Transverse colon (tissue), 4 donors: ENCODE measurements at regions not wholly inside any gene's neighbourhood (a gene's known extent, or its start where the extent isn't known, plus 50 kb on each side); places are given as distances from the start of the nearest gene placed in this dataset.

Experiments
- DNase-seq: peaks from one replicate; pipeline ENCODE4 v3.0.0-alpha.2; 2019
- H3K27ac ChIP-seq, 4 donors: fragments of 200-600 bp; sonication (generic); 2 replicates each; pipeline ENCODE4 v1.5.1; 2016 to 2018; ENCODE audit warnings: inconsistent platforms in 4 of 4
- H3K27me3 ChIP-seq: fragments of 200-600 bp; sonication (generic); 2 replicates; pipeline ENCODE4 v1.5.1; 2017; ENCODE audit warnings: inconsistent platforms
- H3K36me3 ChIP-seq, 4 donors: fragments of 200-600 bp; sonication (generic); 2 replicates each; pipeline ENCODE4 v1.5.1; 2017 to 2019; ENCODE audit warnings: inconsistent platforms in 4 of 4
- H3K4me1 ChIP-seq, 4 donors: fragments of 200-600 bp; sonication (generic); 2 replicates each; pipeline ENCODE4 v1.5.1; 2017 to 2020; ENCODE audit warnings: inconsistent platforms in 4 of 4
- H3K4me3 ChIP-seq, 4 donors: fragments of 200-600 bp; sonication (generic); 1 replicate in 1 of 4; 2 replicates in 3 of 4; pipeline versions ENCODE4 v1.5.1 to v1.6.1; 2017 to 2019; ENCODE audit warnings: inconsistent platforms in 4 of 4
- H3K9me3 ChIP-seq, 2 donors: fragments of 200-600 bp; sonication (generic); 2 replicates each; pipeline ENCODE4 v1.5.1; 2017 to 2019; ENCODE audit warnings: inconsistent platforms in 2 of 2
- CTCF ChIP-seq, 5 experiments: fragments of 200-600 bp in 3 of 5; fragments of 450-650 bp in 2 of 5; sonication (generic) in 3 of 5; IDR thresholded peaks; 1 replicate in 2 of 5; 2 replicates in 3 of 5; pipeline ENCODE4 v1.5.1; 2016 to 2017; ENCODE audit warnings: antibody characterized with exemption in 5 of 5, inconsistent platforms in 3 of 5, mild to moderate bottlenecking in 2 of 5, moderate library complexity in 1 of 5
- EP300 ChIP-seq: sonication (generic); formaldehyde crosslinking; IDR thresholded peaks from one replicate; pipeline ENCODE4 v1.6.1; 2017; ENCODE audit warnings: antibody characterized with exemption, low read depth
- POLR2A ChIP-seq: fragments of 450-650 bp; IDR thresholded peaks from one replicate; pipeline ENCODE4 v1.6.1; 2016; ENCODE audit warnings: antibody characterized with exemption, mild to moderate bottlenecking, moderate library complexity
- POLR2AphosphoS5 ChIP-seq, 3 donors: sonication (generic); formaldehyde crosslinking; IDR thresholded peaks; one replicate each; pipeline ENCODE4 v1.6.1; 2016; ENCODE audit warnings: antibody characterized with exemption in 3 of 3
- WGBS, 2 donors: methylation state at CpG; one replicate each; pipeline ENCODE4 v1.1.5; 2018; ENCODE audit warnings: low coverage in 1 of 2; 5-methylcytosine and 5-hydroxymethylcytosine counted together
- in situ Hi-C, 4 donors: fragments of 200-750 bp; cut with MboI; loops; one replicate each; pipeline versions ENCODE4 v1.15.0 to v1.15.1; 2017; ENCODE audit warnings: low sequenced_read_pairs in 3 of 4, low pct_ligation_motif_present in 1 of 4, low pct_unique_long_range_greater_than_20kb in 1 of 4
- intact Hi-C: fragments of 100-400 bp; cut with DNase I; formaldehyde crosslinking; loops from one replicate; pipeline ENCODE4 v1.15.1; 2023; ENCODE audit warnings: low total_unique reads

DNA sequence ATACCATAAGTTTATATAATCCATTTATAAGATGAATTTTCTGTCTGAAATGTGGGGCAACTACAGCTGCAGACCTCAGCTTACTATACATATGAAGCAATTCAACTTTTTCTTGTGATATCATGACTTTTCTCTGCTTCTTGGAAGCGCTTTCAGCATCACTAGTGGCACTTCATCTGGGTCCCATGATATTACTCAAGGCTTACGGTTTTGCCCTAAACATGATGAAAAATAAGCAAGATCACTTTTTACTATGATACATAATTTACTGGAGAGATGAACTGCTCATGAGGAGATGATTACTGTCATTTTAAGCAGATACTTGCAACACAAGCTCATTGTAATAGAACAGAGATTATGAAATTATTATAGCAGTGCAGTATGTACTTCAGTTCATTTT, 258.0 kb upstream of the ZSWIM2 start:
- Histone ChIP-seq H3K27ac (no peak overlapping the region), H3K27me3 (no peaks in the 10 kb centered on the region), H3K36me3 (no peaks in the 10 kb centered on the region), H3K4me3 (no peak overlapping the region), H3K4me1 (no peaks in the 10 kb centered on the region), H3K9me3 (no peaks in the 10 kb centered on the region)
- no peak for DNase-seq
- TF ChIP-seq EP300, result no peak
- TF ChIP-seq POLR2AphosphoS5 (IDR thresholded peaks at IDR 0.05), result no peak
- TF ChIP-seq CTCF (IDR thresholded peaks at IDR 0.05), result no peak
- no peak for TF ChIP-seq POLR2A
- in situ Hi-C loops (no loop called here), intact Hi-C loops (no loop called here)
- 74 to 79% methylated on average over 2 of the region's 2 CpGs for WGBS, 2 donors

GRCh38 chr2:187105218-187105617, 256.2 kb upstream of the ZSWIM2 start:
- WGBS, 2 donors, result 82 to 94% methylated on average over 3 of the region's 3 CpGs
- Histone ChIP-seq H3K27me3 (no peaks in the 10 kb centered on the region), H3K4me1 (no peaks in the 10 kb centered on the region), H3K9me3 (no peaks in the 10 kb centered on the region), H3K27ac (no peak overlapping the region), H3K4me3 (no peak overlapping the region), H3K36me3 (no peaks in the 10 kb centered on the region)
- no peak for TF ChIP-seq EP300
- TF ChIP-seq CTCF (IDR thresholded peaks at IDR 0.05), result no peak
- no peak for TF ChIP-seq POLR2A
- TF ChIP-seq POLR2AphosphoS5 (IDR thresholded peaks at IDR 0.05), result no peak
- in situ Hi-C loops (no loop called here), intact Hi-C loops (no loop called here)
- DNase-seq, result no peak

GRCh38 chr2:187102381-187102780, 253.4 kb upstream of the ZSWIM2 start:
- DNase-seq, result no peak
- Histone ChIP-seq H3K27me3 (no peaks in the 10 kb centered on the region), H3K9me3 (no peaks in the 10 kb centered on the region), H3K27ac (no peak overlapping the region), H3K4me3 (no peak overlapping the region), H3K4me1 (no peaks in the 10 kb centered on the region), H3K36me3 (no peaks in the 10 kb centered on the region)
- intact Hi-C loops, result no loop called here
- TF ChIP-seq POLR2A (no peak), POLR2AphosphoS5 (IDR thresholded peaks at IDR 0.05) (no peak), EP300 (no peak), CTCF (IDR thresholded peaks at IDR 0.05) (no peak)
- in situ Hi-C loops, result no loop called here

GRCh38 chr2:187098154-187098553, 249.2 kb upstream of the ZSWIM2 start:
- H3K9me3 ChIP-seq, result no peaks in the 10 kb centered on the region
- WGBS, 2 donors, result 33 to 75% methylated on average over 1 of the region's 1 CpG
- in situ Hi-C loops, result no loop called here
- no peaks in the 10 kb centered on the region for H3K4me1 ChIP-seq
- no peaks in the 10 kb centered on the region for H3K36me3 ChIP-seq
- H3K4me3 ChIP-seq, result no peak overlapping the region
- no peaks in the 10 kb centered on the region for H3K27me3 ChIP-seq
- intact Hi-C loops, result loop anchor here (10.0 kb wide), 1 partner anchor 1277 kb away; no protein-coding TSS in a partner anchor
- H3K27ac ChIP-seq, result no peak overlapping the region
- TF ChIP-seq EP300, result no peak
- TF ChIP-seq CTCF (IDR thresholded peaks at IDR 0.05), result no peak
- no peak for TF ChIP-seq POLR2A
- no peak for TF ChIP-seq POLR2AphosphoS5 (IDR thresholded peaks at IDR 0.05)
- DNase-seq, result no peak
